ENCODE measurements at regions not wholly inside any gene's neighbourhood (a gene's known extent, or its start where the extent isn't known, plus 50 kb on each side); places are given as distances from the start of the nearest gene placed in this dataset.

DNA sequence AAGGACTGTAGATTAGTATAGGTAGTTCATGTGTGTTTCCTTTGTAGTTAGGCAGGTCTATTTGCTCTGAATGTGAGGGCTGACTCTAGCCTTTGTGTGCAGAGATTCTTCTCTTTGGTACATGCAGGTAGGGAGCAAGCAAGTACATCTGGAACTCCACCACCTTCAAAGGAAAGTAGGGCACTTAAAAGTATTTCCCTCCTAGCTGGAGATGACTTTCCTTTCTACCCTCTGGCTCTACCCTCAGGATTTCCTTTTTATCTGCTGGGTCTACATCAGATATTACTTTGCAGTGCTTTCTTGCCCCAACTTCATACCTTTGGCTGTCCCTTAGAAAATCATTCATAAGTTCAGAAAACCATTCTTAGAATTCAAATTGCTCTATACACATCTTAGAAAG is 91.7 kb upstream of the HIVEP3 start:
- no peak overlapping the region for H3K4me3 ChIP-seq (ENCODE audit: insufficient read depth, low read depth, low read length, poor library complexity, severe bottlenecking)
- peaks cover 9% of the 10 kb centered on the region for H3K4me1 ChIP-seq (ENCODE audit: control insufficient read depth, insufficient read depth, low read length, poor library complexity, severe bottlenecking)
- H3K9me3 ChIP-seq (ENCODE audit: control insufficient read depth, low read length): no peaks in the 10 kb centered on the region
- no peak for DNase-seq
- H3K27me3 ChIP-seq (replicated peaks; ENCODE audit: control insufficient read depth, insufficient read depth, low read length, poor library complexity, severe bottlenecking): no peaks in the 10 kb centered on the region
- H3K27ac ChIP-seq (ENCODE audit: insufficient read depth, low read length, poor library complexity, severe bottlenecking): no peak overlapping the region
- H3K36me3 ChIP-seq (ENCODE audit: control insufficient read depth, insufficient read depth, low read length): no peaks in the 10 kb centered on the region

DNA sequence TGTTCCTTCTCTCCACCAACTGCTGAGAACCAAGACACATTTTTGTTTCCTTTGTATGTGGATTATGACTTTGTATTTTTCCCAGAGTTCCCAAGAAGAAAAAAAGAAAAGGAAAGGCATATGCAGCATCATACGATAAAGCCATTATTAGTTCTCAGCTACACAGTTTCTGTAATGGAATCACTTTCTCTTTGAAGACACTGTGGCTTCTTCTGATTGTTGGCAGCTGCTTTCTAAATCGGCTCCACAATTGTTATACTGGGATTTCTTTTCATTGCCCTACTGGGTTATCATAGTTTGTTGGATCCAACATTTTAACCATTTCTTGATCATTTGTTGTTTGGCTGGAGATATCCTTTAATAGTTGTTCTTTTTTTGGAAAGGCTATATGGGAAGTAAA is 89.5 kb upstream of the HIVEP3 start:
- no peak for DNase-seq
- Histone ChIP-seq H3K4me3 (ENCODE audit: insufficient read depth, low read depth, low read length, poor library complexity, severe bottlenecking) (no peak overlapping the region), H3K9me3 (ENCODE audit: control insufficient read depth, low read length) (no peaks in the 10 kb centered on the region), H3K27me3 (replicated peaks; ENCODE audit: control insufficient read depth, insufficient read depth, low read length, poor library complexity, severe bottlenecking) (no peaks in the 10 kb centered on the region), H3K36me3 (ENCODE audit: control insufficient read depth, insufficient read depth, low read length) (no peaks in the 10 kb centered on the region), H3K27ac (ENCODE audit: insufficient read depth, low read length, poor library complexity, severe bottlenecking) (no peak overlapping the region), H3K4me1 (ENCODE audit: control insufficient read depth, insufficient read depth, low read length, poor library complexity, severe bottlenecking) (no peaks in the 10 kb centered on the region)

- Histone ChIP-seq H3K36me3 (ENCODE audit: control insufficient read depth, insufficient read depth, low read length) (no peaks in the 10 kb centered on the region), H3K27ac (ENCODE audit: insufficient read depth, low read length, poor library complexity, severe bottlenecking) (no peak overlapping the region), H3K4me1 (ENCODE audit: control insufficient read depth, insufficient read depth, low read length, poor library complexity, severe bottlenecking) (no peaks in the 10 kb centered on the region), H3K4me3 (ENCODE audit: insufficient read depth, low read depth, low read length, poor library complexity, severe bottlenecking) (no peak overlapping the region), H3K27me3 (replicated peaks; ENCODE audit: control insufficient read depth, insufficient read depth, low read length, poor library complexity, severe bottlenecking) (no peaks in the 10 kb centered on the region), H3K9me3 (ENCODE audit: control insufficient read depth, low read length) (no peaks in the 10 kb centered on the region)
- no peak for DNase-seq
Observed at GRCh38 chr1:42006836-42007235, 88.1 kb upstream of the HIVEP3 start.

DNA sequence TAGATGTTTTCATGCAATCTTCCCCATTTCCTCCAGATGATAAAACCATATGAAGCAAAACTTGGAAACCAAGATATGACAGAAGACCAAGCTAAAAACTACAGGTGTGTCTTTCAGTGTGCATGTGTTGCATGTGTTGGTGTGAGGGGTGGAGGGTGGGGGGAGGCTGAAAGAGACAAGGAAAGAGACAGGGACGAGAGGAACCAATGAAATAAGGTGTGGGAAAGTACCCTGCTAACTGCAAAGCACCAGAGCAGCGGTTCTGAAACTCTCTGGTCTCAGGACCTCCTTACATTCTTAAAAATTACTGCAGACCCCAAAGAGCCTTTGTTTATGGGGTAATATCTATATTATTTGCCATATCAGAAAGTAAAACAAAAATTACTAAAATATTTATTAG is 87.4 kb upstream of the HIVEP3 start:
- no peaks in the 10 kb centered on the region for H3K9me3 ChIP-seq (ENCODE audit: control insufficient read depth, low read length)
- DNase-seq: no peak

DNA sequence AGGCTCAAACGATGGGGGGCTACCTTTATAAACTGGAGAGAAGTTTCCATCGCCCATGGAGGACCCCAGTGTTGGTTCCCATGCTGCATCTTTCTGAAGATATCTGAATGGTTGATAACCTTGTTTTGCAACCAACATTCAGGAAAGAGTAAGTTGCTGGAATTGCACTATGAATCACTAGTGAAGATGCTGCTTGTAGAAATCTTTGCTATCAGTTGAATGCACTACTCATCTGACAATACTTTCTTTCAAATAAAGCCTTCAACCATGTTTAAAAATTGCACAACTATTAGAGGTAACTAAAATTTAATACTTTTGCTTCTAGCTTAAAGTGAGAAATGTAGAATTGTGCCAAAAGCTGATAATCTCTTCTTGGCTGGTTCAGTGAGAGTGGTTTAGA is 86.8 kb upstream of the HIVEP3 start:
- no peak for DNase-seq
- Histone ChIP-seq H3K9me3 (ENCODE audit: control insufficient read depth, low read length) (no peaks in the 10 kb centered on the region), H3K4me1 (ENCODE audit: control insufficient read depth, insufficient read depth, low read length, poor library complexity, severe bottlenecking) (no peaks in the 10 kb centered on the region), H3K27me3 (replicated peaks; ENCODE audit: control insufficient read depth, insufficient read depth, low read length, poor library complexity, severe bottlenecking) (no peaks in the 10 kb centered on the region), H3K27ac (ENCODE audit: insufficient read depth, low read length, poor library complexity, severe bottlenecking) (no peak overlapping the region), H3K36me3 (ENCODE audit: control insufficient read depth, insufficient read depth, low read length) (no peaks in the 10 kb centered on the region), H3K4me3 (ENCODE audit: insufficient read depth, low read depth, low read length, poor library complexity, severe bottlenecking) (no peak overlapping the region)

More for the DNA sequence above, 87.4 kb upstream of the HIVEP3 start:
- no peaks in the 10 kb centered on the region for H3K27me3 ChIP-seq (replicated peaks; ENCODE audit: control insufficient read depth, insufficient read depth, low read length, poor library complexity, severe bottlenecking)
- no peak overlapping the region for H3K4me3 ChIP-seq (ENCODE audit: insufficient read depth, low read depth, low read length, poor library complexity, severe bottlenecking)
- H3K4me1 ChIP-seq (ENCODE audit: control insufficient read depth, insufficient read depth, low read length, poor library complexity, severe bottlenecking): no peaks in the 10 kb centered on the region
- H3K27ac ChIP-seq (ENCODE audit: insufficient read depth, low read length, poor library complexity, severe bottlenecking): no peak overlapping the region
- no peaks in the 10 kb centered on the region for H3K36me3 ChIP-seq (ENCODE audit: control insufficient read depth, insufficient read depth, low read length)

- no peaks in the 10 kb centered on the region for H3K27me3 ChIP-seq (replicated peaks; ENCODE audit: control insufficient read depth, insufficient read depth, low read length, poor library complexity, severe bottlenecking)
- H3K36me3 ChIP-seq (ENCODE audit: control insufficient read depth, insufficient read depth, low read length): no peaks in the 10 kb centered on the region
- H3K4me1 ChIP-seq (ENCODE audit: control insufficient read depth, insufficient read depth, low read length, poor library complexity, severe bottlenecking): no peaks in the 10 kb centered on the region
- H3K4me3 ChIP-seq (ENCODE audit: insufficient read depth, low read depth, low read length, poor library complexity, severe bottlenecking): no peak overlapping the region
- no peak for DNase-seq
- H3K27ac ChIP-seq (ENCODE audit: insufficient read depth, low read length, poor library complexity, severe bottlenecking): no peak overlapping the region
- no peaks in the 10 kb centered on the region for H3K9me3 ChIP-seq (ENCODE audit: control insufficient read depth, low read length)
Observed at GRCh38 chr1:42004860-42005259, 86.1 kb upstream of the HIVEP3 start.

DNA sequence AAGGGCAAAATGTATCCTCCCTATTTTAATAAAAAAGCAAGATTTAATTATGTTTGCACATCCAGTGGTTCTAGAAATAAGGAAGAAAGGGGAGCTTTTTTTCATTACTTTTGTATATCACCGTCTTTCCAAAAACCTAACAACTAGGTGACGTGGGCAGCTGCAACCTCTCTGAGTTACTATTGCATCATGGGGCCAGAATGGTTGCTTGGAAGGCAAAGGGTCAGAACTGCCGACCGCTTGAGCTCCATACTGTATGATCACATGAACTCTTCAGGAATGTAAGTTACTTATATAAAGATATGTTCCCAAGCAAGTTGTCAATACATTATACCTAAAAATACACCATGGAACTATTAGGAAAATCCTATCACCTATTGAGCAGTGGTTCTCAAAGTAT is 85.6 kb upstream of the HIVEP3 start:
- H3K27ac ChIP-seq (ENCODE audit: insufficient read depth, low read length, poor library complexity, severe bottlenecking): no peak overlapping the region
- no peaks in the 10 kb centered on the region for H3K36me3 ChIP-seq (ENCODE audit: control insufficient read depth, insufficient read depth, low read length)
- H3K4me3 ChIP-seq (ENCODE audit: insufficient read depth, low read depth, low read length, poor library complexity, severe bottlenecking): no peak overlapping the region
- H3K9me3 ChIP-seq (ENCODE audit: control insufficient read depth, low read length): no peaks in the 10 kb centered on the region
- no peak for DNase-seq
- no peaks in the 10 kb centered on the region for H3K4me1 ChIP-seq (ENCODE audit: control insufficient read depth, insufficient read depth, low read length, poor library complexity, severe bottlenecking)
- no peaks in the 10 kb centered on the region for H3K27me3 ChIP-seq (replicated peaks; ENCODE audit: control insufficient read depth, insufficient read depth, low read length, poor library complexity, severe bottlenecking)

DNA sequence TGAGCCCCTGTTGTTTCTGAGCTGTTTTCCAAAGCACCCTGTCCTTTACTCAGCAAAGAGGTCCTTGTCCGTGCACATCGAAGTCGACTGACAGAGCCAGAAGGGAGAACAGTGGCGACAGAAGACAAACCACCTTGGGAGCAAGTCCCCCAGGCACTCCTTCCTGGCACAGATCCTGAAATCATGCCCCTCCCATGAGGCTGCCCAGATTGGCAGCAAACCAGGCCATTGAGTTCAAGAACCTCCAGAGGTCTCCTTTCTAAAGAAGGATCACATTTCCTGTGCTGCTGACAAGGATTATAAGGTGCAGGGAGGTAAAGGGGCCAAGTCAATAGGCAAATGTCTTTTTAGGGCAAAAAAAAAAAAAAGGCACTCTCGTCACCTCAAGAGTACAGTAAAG is 84.7 kb upstream of the HIVEP3 start:
- H3K36me3 ChIP-seq (ENCODE audit: control insufficient read depth, insufficient read depth, low read length): no peaks in the 10 kb centered on the region
- H3K4me1 ChIP-seq (ENCODE audit: control insufficient read depth, insufficient read depth, low read length, poor library complexity, severe bottlenecking): no peaks in the 10 kb centered on the region
- no peak for DNase-seq
- no peak overlapping the region for H3K4me3 ChIP-seq (ENCODE audit: insufficient read depth, low read depth, low read length, poor library complexity, severe bottlenecking)
- no peaks in the 10 kb centered on the region for H3K27me3 ChIP-seq (replicated peaks; ENCODE audit: control insufficient read depth, insufficient read depth, low read length, poor library complexity, severe bottlenecking)
- H3K9me3 ChIP-seq (ENCODE audit: control insufficient read depth, low read length): no peaks in the 10 kb centered on the region
- no peak overlapping the region for H3K27ac ChIP-seq (ENCODE audit: insufficient read depth, low read length, poor library complexity, severe bottlenecking)

DNA sequence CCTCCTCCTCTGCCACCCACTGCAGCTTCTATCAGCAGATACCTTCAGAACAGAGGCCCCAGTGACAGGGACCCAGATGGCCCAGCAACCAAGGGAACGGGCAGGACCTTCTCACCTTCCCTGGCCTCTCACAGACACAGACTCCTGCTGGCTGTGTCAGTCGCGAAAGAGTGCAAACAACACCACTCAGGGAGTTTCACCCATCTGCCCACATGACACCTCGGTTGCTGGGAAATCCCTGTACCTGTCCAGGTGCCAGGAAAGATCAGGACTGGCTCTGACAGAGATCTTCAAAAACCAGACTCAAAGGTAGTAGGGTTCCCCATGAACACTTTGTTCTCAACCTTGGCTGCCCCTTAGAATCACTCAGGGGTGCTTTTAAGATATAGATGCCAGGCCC is 83.5 kb upstream of the HIVEP3 start:
- Histone ChIP-seq H3K4me3 (ENCODE audit: insufficient read depth, low read depth, low read length, poor library complexity, severe bottlenecking) (no peak overlapping the region), H3K27ac (ENCODE audit: insufficient read depth, low read length, poor library complexity, severe bottlenecking) (no peak overlapping the region), H3K27me3 (replicated peaks; ENCODE audit: control insufficient read depth, insufficient read depth, low read length, poor library complexity, severe bottlenecking) (no peaks in the 10 kb centered on the region), H3K4me1 (ENCODE audit: control insufficient read depth, insufficient read depth, low read length, poor library complexity, severe bottlenecking) (no peaks in the 10 kb centered on the region), H3K36me3 (ENCODE audit: control insufficient read depth, insufficient read depth, low read length) (no peaks in the 10 kb centered on the region), H3K9me3 (ENCODE audit: control insufficient read depth, low read length) (no peaks in the 10 kb centered on the region)
- DNase-seq: no peak

- Histone ChIP-seq H3K36me3 (ENCODE audit: control insufficient read depth, insufficient read depth, low read length) (no peaks in the 10 kb centered on the region), H3K27ac (ENCODE audit: insufficient read depth, low read length, poor library complexity, severe bottlenecking) (no peak overlapping the region), H3K4me3 (ENCODE audit: insufficient read depth, low read depth, low read length, poor library complexity, severe bottlenecking) (no peak overlapping the region), H3K4me1 (ENCODE audit: control insufficient read depth, insufficient read depth, low read length, poor library complexity, severe bottlenecking) (no peaks in the 10 kb centered on the region), H3K27me3 (replicated peaks; ENCODE audit: control insufficient read depth, insufficient read depth, low read length, poor library complexity, severe bottlenecking) (no peaks in the 10 kb centered on the region), H3K9me3 (ENCODE audit: control insufficient read depth, low read length) (no peaks in the 10 kb centered on the region)
- DNase-seq: no peak
Observed at GRCh38 chr1:42000766-42001165, 82.0 kb upstream of the HIVEP3 start.

- no peak for DNase-seq
- H3K4me3 ChIP-seq (ENCODE audit: insufficient read depth, low read depth, low read length, poor library complexity, severe bottlenecking): no peak overlapping the region
- H3K36me3 ChIP-seq (ENCODE audit: control insufficient read depth, insufficient read depth, low read length): no peaks in the 10 kb centered on the region
- H3K27me3 ChIP-seq (replicated peaks; ENCODE audit: control insufficient read depth, insufficient read depth, low read length, poor library complexity, severe bottlenecking): no peaks in the 10 kb centered on the region
- H3K9me3 ChIP-seq (ENCODE audit: control insufficient read depth, low read length): no peaks in the 10 kb centered on the region
- no peaks in the 10 kb centered on the region for H3K4me1 ChIP-seq (ENCODE audit: control insufficient read depth, insufficient read depth, low read length, poor library complexity, severe bottlenecking)
- no peak overlapping the region for H3K27ac ChIP-seq (ENCODE audit: insufficient read depth, low read length, poor library complexity, severe bottlenecking)
Observed at GRCh38 chr1:41999884-42000283, 81.2 kb upstream of the HIVEP3 start.
